Type B pancreatic cell (in vitro differentiated cells): ENCODE measurements at regions not wholly inside any gene's neighbourhood (a gene's known extent, or its start where the extent isn't known, plus 50 kb on each side); places are given as distances from the start of the nearest gene placed in this dataset.

ENCODE experiments used
- DNase-seq: peaks from one replicate; pipeline ENCODE4 v3.0.0; 2021; ENCODE audit warnings: mixed read lengths; ENCODE audit not compliant: unreplicated experiment; ENCODE audit errors: extremely low spot score
- H3K27ac Mint-ChIP-seq: 2 replicates; pipeline ENCODE4 v1.8.0; 2021; ENCODE audit warnings: mild to moderate bottlenecking, mixed read lengths
- H3K27me3 Mint-ChIP-seq: 2 replicates; pipeline ENCODE4 v1.8.0; 2021; ENCODE audit warnings: mixed read lengths
- H3K36me3 Mint-ChIP-seq: 2 replicates; pipeline ENCODE4 v1.8.0; 2021; ENCODE audit warnings: mixed read lengths
- H3K4me1 Mint-ChIP-seq: one replicate; pipeline ENCODE4 v1.8.0; 2021; ENCODE audit warnings: mixed read lengths; ENCODE audit not compliant: unreplicated experiment
- H3K4me3 Mint-ChIP-seq: 2 replicates; pipeline ENCODE4 v1.8.0; 2021; ENCODE audit warnings: mild to moderate bottlenecking, mixed read lengths
- H3K9me3 Mint-ChIP-seq: 2 replicates; pipeline ENCODE4 v1.8.0; 2021; ENCODE audit warnings: mixed read lengths
- CTCF ChIP-seq: fragments of 200-600 bp; sonication (generic); conservative IDR thresholded peaks from 2 replicates; pipeline ENCODE4 v1.5.0; 2021; ENCODE audit warnings: antibody characterized with exemption, mild to moderate bottlenecking

GRCh38 chr2:145759228-145759915 lies 1239.5 kb upstream of the ZEB2 start:
- Mint-ChIP-seq H3K27ac (no peak overlapping the region), H3K4me1 (peaks cover under 1% of the 10 kb centered on the region), H3K9me3 (no peaks in the 10 kb centered on the region), H3K27me3 (no peaks in the 10 kb centered on the region), H3K4me3 (no peak overlapping the region), H3K36me3 (no peaks in the 10 kb centered on the region)
- TF ChIP-seq CTCF, result peak; percentile 27
- no peak for DNase-seq

GRCh38 chr2:145757503-145758246 lies 1237.8 kb upstream of the ZEB2 start:
- no peaks in the 10 kb centered on the region for H3K9me3 Mint-ChIP-seq
- no peaks in the 10 kb centered on the region for H3K27me3 Mint-ChIP-seq
- H3K27ac Mint-ChIP-seq, result no peak overlapping the region
- peaks cover 9% of the 10 kb centered on the region for H3K4me1 Mint-ChIP-seq
- H3K4me3 Mint-ChIP-seq, result no peak overlapping the region
- DNase-seq, result no peak
- H3K36me3 Mint-ChIP-seq, result no peaks in the 10 kb centered on the region
- no peak for TF ChIP-seq CTCF

GRCh38 chr2:145755019-145755837 lies 1235.3 kb upstream of the ZEB2 start:
- Mint-ChIP-seq H3K4me3 (no peak overlapping the region), H3K27me3 (peaks cover 5% of the 10 kb centered on the region), H3K9me3 (no peaks in the 10 kb centered on the region), H3K4me1 (peaks cover 31% of the 10 kb centered on the region), H3K36me3 (no peaks in the 10 kb centered on the region), H3K27ac (no peak overlapping the region)
- no peak for DNase-seq
- TF ChIP-seq CTCF, result no peak

- no peak overlapping the region for H3K4me3 Mint-ChIP-seq
- no peaks in the 10 kb centered on the region for H3K9me3 Mint-ChIP-seq
- no peak for TF ChIP-seq CTCF
- no peaks in the 10 kb centered on the region for H3K36me3 Mint-ChIP-seq
- no peak for DNase-seq
- no peak overlapping the region for H3K27ac Mint-ChIP-seq
- H3K27me3 Mint-ChIP-seq, result peaks cover 5% of the 10 kb centered on the region
- H3K4me1 Mint-ChIP-seq, result peaks cover 31% of the 10 kb centered on the region
Observed at GRCh38 chr2:145753966-145754365, 1234.0 kb upstream of the ZEB2 start.

GRCh38 chr2:145753041-145753608 lies 1233.2 kb upstream of the ZEB2 start:
- H3K27me3 Mint-ChIP-seq, result peaks cover 5% of the 10 kb centered on the region
- no peak overlapping the region for H3K27ac Mint-ChIP-seq
- H3K4me1 Mint-ChIP-seq, result peaks cover 31% of the 10 kb centered on the region

More at GRCh38 chr2:145753041-145753608, 1233.2 kb upstream of the ZEB2 start:
- Mint-ChIP-seq H3K36me3 (no peaks in the 10 kb centered on the region), H3K9me3 (no peaks in the 10 kb centered on the region), H3K4me3 (no peak overlapping the region)
- no peak for TF ChIP-seq CTCF
- DNase-seq, result no peak
